OCI-LY7 (cell line): ENCODE measurements at regions not wholly inside any gene's neighbourhood (a gene's known extent, or its start where the extent isn't known, plus 50 kb on each side); places are given as distances from the start of the nearest gene placed in this dataset.

Experiments used
- BruUV-seq: library from RNA; stranded (reverse); fragments of 400-500 nt; replicated peaks from 2 replicates; lab custom pipeline; 2021; lab: Mats Ljungman, UMichigan
- CTCF ChIA-PET: fragments of 300-600 bp; sonication (Branson Sonifier 250); formaldehyde crosslinking; loops from one replicate; lab custom pipeline; 2022; ENCODE audit warnings: antibody characterized with exemption; ENCODE audit not compliant: unreplicated experiment; lab: Charles Lee
- POLR2A ChIA-PET: fragments of 300-600 bp; sonication (Branson Sonifier 250); formaldehyde crosslinking; loops from one replicate; lab custom pipeline; 2022; ENCODE audit warnings: antibody characterized with exemption; lab: Charles Lee
- DNase-seq: peaks from one replicate; pipeline ENCODE4 v3.0.0-alpha.2; 2015; ENCODE audit warnings: low spot score
- H2AFZ ChIP-seq: fragments of 200-600 bp; sonication (generic), shearing (Covaris generic); 2 replicates; pipeline ENCODE4 v1.6.1; 2014; ENCODE audit warnings: mild to moderate bottlenecking, antibody characterized with exemption, low read length, moderate library complexity
- H3K27ac ChIP-seq: fragments of 200-600 bp; sonication (generic); 2 replicates; pipeline ENCODE4 v1.5.1; 2014; ENCODE audit warnings: mixed run types, low read depth, mild to moderate bottlenecking, moderate library complexity, low read length, inconsistent platforms; ENCODE audit not compliant: poor library complexity, severe bottlenecking
- H3K36me3 ChIP-seq: fragments of 200-600 bp; sonication (generic); 2 replicates; pipeline ENCODE4 v1.6.1; 2014; ENCODE audit warnings: mild to moderate bottlenecking, antibody characterized with exemption, low read length, moderate library complexity, mixed read lengths; ENCODE audit not compliant: insufficient read depth
- H3K4me1 ChIP-seq: fragments of 200-600 bp; sonication (generic); 2 replicates; pipeline ENCODE4 v1.5.1; 2014; ENCODE audit warnings: mild to moderate bottlenecking, low read length; ENCODE audit not compliant: insufficient read depth, poor library complexity, severe bottlenecking
- H3K4me2 ChIP-seq: fragments of 200-600 bp; sonication (generic); 2 replicates; pipeline ENCODE4 v1.6.1; 2014; ENCODE audit warnings: mild to moderate bottlenecking, low read length
- H3K4me3 ChIP-seq: fragments of 200-600 bp; sonication (generic); 2 replicates; pipeline ENCODE4 v1.5.1; 2014; ENCODE audit warnings: mild to moderate bottlenecking, low read depth, low read length; ENCODE audit not compliant: poor library complexity, severe bottlenecking
- H3K79me2 ChIP-seq: fragments of 200-600 bp; sonication (generic); 2 replicates; pipeline ENCODE4 v1.6.1; 2016; ENCODE audit warnings: low read depth, mild to moderate bottlenecking, low read length, moderate library complexity, mixed read lengths; ENCODE audit not compliant: insufficient read depth
- H3K9me2 ChIP-seq: fragments of 200-600 bp; sonication (generic); 2 replicates; pipeline ENCODE4 v1.6.1; 2016; ENCODE audit warnings: mild to moderate bottlenecking, low read length, mixed read lengths; ENCODE audit not compliant: insufficient read depth
- H3K9me3 ChIP-seq: fragments of 200-600 bp; sonication (generic); 2 replicates; pipeline ENCODE4 v1.6.1; 2014; ENCODE audit warnings: mild to moderate bottlenecking, mixed run types, low read length, mixed read lengths
- H4K20me1 ChIP-seq: fragments of 200-600 bp; sonication (generic); 2 replicates; pipeline ENCODE4 v1.6.1; 2014; ENCODE audit warnings: mild to moderate bottlenecking, antibody characterized with exemption, low read length, moderate library complexity, mixed read lengths; ENCODE audit not compliant: insufficient read depth
- EZH2phosphoT487 ChIP-seq: fragments of 200-600 bp; sonication (generic); IDR thresholded peaks from 2 replicates; pipeline ENCODE4 v1.6.1; 2018; ENCODE audit warnings: low read depth, borderline replicate concordance, mild to moderate bottlenecking, mixed run types, antibody characterized with exemption, low read length, moderate library complexity, mixed read lengths
- intact Hi-C: fragments of 100-400 bp; cut with micrococcal nuclease; formaldehyde crosslinking; loops from one replicate; pipeline ENCODE4 v1.10.0; 2022; ENCODE audit not compliant: unreplicated experiment
- TF ChIP-seq, protein P1 (sequence below): fragments of 200-600 bp; sonication (generic); conservative IDR thresholded peaks from 2 replicates; pipeline ENCODE4 v1.5.1; 2014; ENCODE audit warnings: mild to moderate bottlenecking, antibody characterized with exemption, low read length, moderate library complexity, mixed read lengths

DNA sequence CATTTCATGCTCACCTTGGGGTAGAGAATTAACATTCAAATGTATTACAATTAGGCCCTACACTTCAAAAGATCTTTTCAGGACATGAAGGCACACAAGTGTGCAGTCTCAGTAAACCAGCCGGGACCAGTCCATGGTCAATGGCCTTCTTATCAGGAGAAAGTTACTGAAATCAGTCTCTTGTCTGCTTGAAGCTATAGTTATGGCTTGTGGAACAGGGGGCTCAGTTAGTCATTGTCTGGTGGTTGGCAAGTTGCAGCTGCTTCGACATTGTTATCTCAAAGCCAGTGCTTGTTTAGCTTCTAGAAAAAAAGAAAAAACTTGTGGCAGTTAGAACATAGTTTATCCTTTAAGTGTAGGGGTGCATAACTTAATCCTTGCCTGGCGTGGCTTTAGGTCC, 213.1 kb upstream of the ACO1 start:
- ChIA-PET POLR2A (interaction anchor here (0.5 to 2.1 kb wide), 4 partner anchors 10 to 146 kb away, joined by 3 to 5 read pairs (median 3); no protein-coding TSS in a partner anchor), CTCF (no interaction called here)
- Histone ChIP-seq H3K79me2 (no peaks in the 10 kb centered on the region), H3K36me3 (no peaks in the 10 kb centered on the region), H2AFZ (no peak overlapping the region), H3K4me1 (no peaks in the 10 kb centered on the region), H3K4me3 (no peak overlapping the region), H4K20me1 (no peaks in the 10 kb centered on the region), H3K9me3 (no peaks in the 10 kb centered on the region), H3K9me2 (no peaks in the 10 kb centered on the region), H3K4me2 (no peak overlapping the region), H3K27ac (no peak overlapping the region)
- DNase-seq, result no peak
- TF ChIP-seq, protein P1, sequence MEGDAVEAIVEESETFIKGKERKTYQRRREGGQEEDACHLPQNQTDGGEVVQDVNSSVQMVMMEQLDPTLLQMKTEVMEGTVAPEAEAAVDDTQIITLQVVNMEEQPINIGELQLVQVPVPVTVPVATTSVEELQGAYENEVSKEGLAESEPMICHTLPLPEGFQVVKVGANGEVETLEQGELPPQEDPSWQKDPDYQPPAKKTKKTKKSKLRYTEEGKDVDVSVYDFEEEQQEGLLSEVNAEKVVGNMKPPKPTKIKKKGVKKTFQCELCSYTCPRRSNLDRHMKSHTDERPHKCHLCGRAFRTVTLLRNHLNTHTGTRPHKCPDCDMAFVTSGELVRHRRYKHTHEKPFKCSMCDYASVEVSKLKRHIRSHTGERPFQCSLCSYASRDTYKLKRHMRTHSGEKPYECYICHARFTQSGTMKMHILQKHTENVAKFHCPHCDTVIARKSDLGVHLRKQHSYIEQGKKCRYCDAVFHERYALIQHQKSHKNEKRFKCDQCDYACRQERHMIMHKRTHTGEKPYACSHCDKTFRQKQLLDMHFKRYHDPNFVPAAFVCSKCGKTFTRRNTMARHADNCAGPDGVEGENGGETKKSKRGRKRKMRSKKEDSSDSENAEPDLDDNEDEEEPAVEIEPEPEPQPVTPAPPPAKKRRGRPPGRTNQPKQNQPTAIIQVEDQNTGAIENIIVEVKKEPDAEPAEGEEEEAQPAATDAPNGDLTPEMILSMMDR, result no peak
- no peak for TF ChIP-seq EZH2phosphoT487
- intact Hi-C loops, result no loop called here
- BruUV-seq, result no TSS peak

DNA sequence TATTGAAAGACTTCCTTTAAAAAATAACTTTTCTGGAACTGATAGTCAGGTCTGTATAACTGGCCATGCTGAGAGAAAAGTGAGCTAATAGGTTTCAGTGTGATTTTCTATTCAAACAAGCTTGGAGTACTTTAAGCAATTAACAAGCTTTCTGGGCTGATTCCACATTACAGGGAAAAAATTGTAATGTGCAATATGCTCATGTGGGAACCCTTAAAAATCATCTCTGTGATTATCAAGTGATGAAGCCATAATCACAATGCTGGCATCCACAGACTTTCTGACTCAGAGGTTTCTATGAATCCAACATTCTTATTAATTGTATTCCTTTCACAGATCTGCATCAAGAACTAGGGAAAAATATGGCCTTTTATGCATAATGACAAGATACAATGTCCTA, 212.2 kb upstream of the ACO1 start:
- H3K9me3 ChIP-seq, result no peaks in the 10 kb centered on the region
- ChIA-PET CTCF (no interaction called here), POLR2A (interaction anchor here (2.1 kb wide), 1 partner anchor 10 kb away, joined by 5 read pairs; no protein-coding TSS in a partner anchor)
- DNase-seq, result no peak
- H2AFZ ChIP-seq, result no peak overlapping the region
- no peaks in the 10 kb centered on the region for H3K9me2 ChIP-seq
- H3K36me3 ChIP-seq, result no peaks in the 10 kb centered on the region
- no TSS peak for BruUV-seq
- H3K4me1 ChIP-seq, result no peaks in the 10 kb centered on the region
- H3K79me2 ChIP-seq, result no peaks in the 10 kb centered on the region
- TF ChIP-seq EZH2phosphoT487, result no peak
- TF ChIP-seq, protein P1, result no peak
- no peak overlapping the region for H3K27ac ChIP-seq
- intact Hi-C loops, result no loop called here
- no peak overlapping the region for H3K4me3 ChIP-seq
- no peak overlapping the region for H3K4me2 ChIP-seq
- H4K20me1 ChIP-seq, result no peaks in the 10 kb centered on the region

DNA sequence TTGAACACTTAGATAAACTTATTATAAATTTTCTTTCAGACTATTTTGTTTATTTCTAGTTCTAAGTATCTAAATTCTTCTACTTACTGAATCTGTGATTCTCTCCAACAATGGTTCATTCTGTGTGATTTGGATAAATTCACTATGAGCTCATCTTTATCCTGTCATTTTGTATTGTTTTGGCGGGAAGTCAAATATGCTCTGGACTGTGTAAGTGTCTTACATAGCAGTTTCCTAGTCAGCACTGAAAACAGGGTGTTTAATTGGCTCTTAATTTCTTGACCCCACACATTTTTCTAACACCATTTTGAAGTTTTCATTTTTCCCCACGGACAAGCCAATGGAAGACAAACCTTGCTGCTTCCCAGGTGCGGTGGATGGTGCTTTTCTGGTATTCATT, 207.0 kb upstream of the ACO1 start:
- no peak overlapping the region for H3K27ac ChIP-seq
- intact Hi-C loops, result no loop called here
- no peak for DNase-seq
- ChIA-PET POLR2A (interaction anchor here (0.7 kb wide), 1 partner anchor 134 kb away, joined by 3 read pairs; no protein-coding TSS in a partner anchor), CTCF (no interaction called here)
- H4K20me1 ChIP-seq, result no peaks in the 10 kb centered on the region
- no peaks in the 10 kb centered on the region for H3K9me3 ChIP-seq
- BruUV-seq, result no TSS peak
- TF ChIP-seq, protein P1, result no peak
- no peak for TF ChIP-seq EZH2phosphoT487
- H3K4me1 ChIP-seq, result no peaks in the 10 kb centered on the region
- no peak overlapping the region for H2AFZ ChIP-seq
- H3K4me3 ChIP-seq, result no peak overlapping the region
- no peaks in the 10 kb centered on the region for H3K79me2 ChIP-seq
- H3K4me2 ChIP-seq, result no peak overlapping the region
- no peaks in the 10 kb centered on the region for H3K36me3 ChIP-seq
- no peaks in the 10 kb centered on the region for H3K9me2 ChIP-seq
